MCF 10A (cell line): ENCODE measurements at regions not wholly inside any gene's neighbourhood (a gene's known extent, or its start where the extent isn't known, plus 50 kb on each side); places are given as distances from the start of the nearest gene placed in this dataset.

Experiments
- BruUV-seq: library from RNA; stranded (reverse); fragments of 400-500 nt; replicated peaks from 2 replicates; lab custom pipeline; 2021; lab: Mats Ljungman, UMichigan
- CTCF ChIA-PET: fragments of 300-600 bp; sonication (Branson Sonifier 250); formaldehyde crosslinking; extraction: SDS; loops from one replicate; lab custom pipeline; 2021; ENCODE audit warnings: antibody characterized with exemption, inconsistent platforms; lab: Yijun Ruan, JAX
- POLR2A ChIA-PET: fragments of 300-600, 350-650 bp; sonication (Branson Sonifier 250); formaldehyde crosslinking; extraction: SDS; loops from one replicate; lab custom pipeline; 2020; ENCODE audit warnings: antibody characterized with exemption, inconsistent platforms; lab: Yijun Ruan, JAX
- DNase-seq: peaks from one replicate; pipeline ENCODE4 v3.0.0-alpha.2; 2018; ENCODE audit not compliant: unreplicated experiment
- H3K27ac Mint-ChIP-seq: one replicate; pipeline ENCODE4 v1.8.0; 2022; ENCODE audit warnings: mild to moderate bottlenecking, low read depth, mixed read lengths; ENCODE audit not compliant: unreplicated experiment
- H3K27me3 Mint-ChIP-seq: one replicate; pipeline ENCODE4 v1.8.0; 2022; ENCODE audit warnings: mixed read lengths; ENCODE audit not compliant: insufficient read depth, unreplicated experiment
- H3K36me3 Mint-ChIP-seq: one replicate; pipeline ENCODE4 v1.8.0; 2022; ENCODE audit warnings: mild to moderate bottlenecking, moderate library complexity, mixed read lengths; ENCODE audit not compliant: insufficient read depth, unreplicated experiment
- H3K4me1 Mint-ChIP-seq: one replicate; pipeline ENCODE4 v1.8.0; 2022; ENCODE audit warnings: mixed read lengths; ENCODE audit not compliant: insufficient read depth, unreplicated experiment
- H3K4me3 Mint-ChIP-seq: one replicate; pipeline ENCODE4 v1.8.0; 2022; ENCODE audit warnings: mild to moderate bottlenecking, moderate library complexity, mixed read lengths; ENCODE audit not compliant: unreplicated experiment
- H3K9me3 Mint-ChIP-seq: one replicate; pipeline ENCODE4 v1.8.0; 2022; ENCODE audit warnings: mixed read lengths; ENCODE audit not compliant: unreplicated experiment
- CTCF ChIP-seq: fragments of 200-600 bp; IDR thresholded peaks from one replicate; pipeline ENCODE4 v1.8.0; 2022; ENCODE audit warnings: antibody characterized with exemption, mild to moderate bottlenecking; ENCODE audit not compliant: unreplicated experiment
- intact Hi-C: fragments of 100-400 bp; cut with micrococcal nuclease; formaldehyde crosslinking; loops from 2 replicates; pipeline ENCODE4 v1.14.1; 2022

GRCh38 chr4:77398256-77398655 is 207.4 kb upstream of the CXCL13 start:
- no peaks in the 10 kb centered on the region for H3K36me3 Mint-ChIP-seq
- no peak overlapping the region for H3K27ac Mint-ChIP-seq
- no peaks in the 10 kb centered on the region for H3K4me1 Mint-ChIP-seq
- TF ChIP-seq CTCF, result no peak
- no peak for DNase-seq
- ChIA-PET POLR2A (no interaction called here), CTCF (interaction anchor here (0.6 kb wide), 1 partner anchor 24 kb away, joined by 3 read pairs; no protein-coding TSS in a partner anchor)
- BruUV-seq, result no TSS peak
- H3K27me3 Mint-ChIP-seq, result no peaks in the 10 kb centered on the region
- peaks cover 7% of the 10 kb centered on the region for H3K9me3 Mint-ChIP-seq
- intact Hi-C loops, result no loop called here
- H3K4me3 Mint-ChIP-seq, result no peak overlapping the region

GRCh38 chr4:77399831-77400230 is 205.8 kb upstream of the CXCL13 start:
- no peaks in the 10 kb centered on the region for H3K4me1 Mint-ChIP-seq
- H3K27ac Mint-ChIP-seq, result no peak overlapping the region
- DNase-seq, result no peak
- no TSS peak for BruUV-seq
- CTCF ChIA-PET, result interaction anchor here (1.4 kb wide), 1 partner anchor 33 kb away, joined by 5 read pairs; no protein-coding TSS in a partner anchor
- POLR2A ChIA-PET, result no interaction called here
- no peaks in the 10 kb centered on the region for H3K27me3 Mint-ChIP-seq
- H3K9me3 Mint-ChIP-seq, result peaks cover 7% of the 10 kb centered on the region
- no peak for TF ChIP-seq CTCF
- intact Hi-C loops, result no loop called here
- H3K4me3 Mint-ChIP-seq, result no peak overlapping the region
- H3K36me3 Mint-ChIP-seq, result no peaks in the 10 kb centered on the region

GRCh38 chr4:77413766-77414165 is 191.9 kb upstream of the CXCL13 start:
- intact Hi-C loops, result no loop called here
- peaks cover 26% of the 10 kb centered on the region for H3K27me3 Mint-ChIP-seq
- H3K4me1 Mint-ChIP-seq, result no peaks in the 10 kb centered on the region
- no peaks in the 10 kb centered on the region for H3K36me3 Mint-ChIP-seq
- H3K9me3 Mint-ChIP-seq, result no peaks in the 10 kb centered on the region
- POLR2A ChIA-PET, result interaction anchor here (0.5 to 1.3 kb wide), 2 partner anchors 17 to 50 kb away, joined by 3 read pairs; no protein-coding TSS in a partner anchor
- no peak overlapping the region for H3K4me3 Mint-ChIP-seq
- BruUV-seq, result no TSS peak
- CTCF ChIA-PET, result interaction anchor here (0.8 to 1.9 kb wide), 5 partner anchors 12 to 47 kb away, joined by 3 to 6 read pairs (median 3); no protein-coding TSS in a partner anchor
- no peak for TF ChIP-seq CTCF
- DNase-seq, result no peak
- no peak overlapping the region for H3K27ac Mint-ChIP-seq

GRCh38 chr4:77415689-77416088 is 189.9 kb upstream of the CXCL13 start:
- no peaks in the 10 kb centered on the region for H3K36me3 Mint-ChIP-seq
- ChIA-PET POLR2A (no interaction called here), CTCF (interaction anchor here (0.6 to 3.0 kb wide), 5 partner anchors 30 to 186 kb away, joined by 3 to 11 read pairs (median 5); no protein-coding TSS in a partner anchor)
- H3K4me3 Mint-ChIP-seq, result no peak overlapping the region
- no peak for TF ChIP-seq CTCF
- peaks cover 26% of the 10 kb centered on the region for H3K27me3 Mint-ChIP-seq
- BruUV-seq, result no TSS peak
- no peaks in the 10 kb centered on the region for H3K4me1 Mint-ChIP-seq
- H3K27ac Mint-ChIP-seq, result no peak overlapping the region
- H3K9me3 Mint-ChIP-seq, result no peaks in the 10 kb centered on the region
- no peak for DNase-seq
- intact Hi-C loops, result no loop called here
